ENCODE measurements at regions not wholly inside any gene's neighbourhood (a gene's known extent, or its start where the extent isn't known, plus 50 kb on each side); places are given as distances from the start of the nearest gene placed in this dataset.
A peak's percentile ranks its signal among the peaks of the same experiment; 100 is the strongest.
"Not testable (repeated sequence)": the region's sequence is repeated elsewhere in the genome, so short reads cannot be mapped to it uniquely, and the experiment has no call there.

- no peak for DNase-seq
Measured at GRCh38 chr20:6277661-6278240, 154.9 kb upstream of the FERMT1 start.

DNA sequence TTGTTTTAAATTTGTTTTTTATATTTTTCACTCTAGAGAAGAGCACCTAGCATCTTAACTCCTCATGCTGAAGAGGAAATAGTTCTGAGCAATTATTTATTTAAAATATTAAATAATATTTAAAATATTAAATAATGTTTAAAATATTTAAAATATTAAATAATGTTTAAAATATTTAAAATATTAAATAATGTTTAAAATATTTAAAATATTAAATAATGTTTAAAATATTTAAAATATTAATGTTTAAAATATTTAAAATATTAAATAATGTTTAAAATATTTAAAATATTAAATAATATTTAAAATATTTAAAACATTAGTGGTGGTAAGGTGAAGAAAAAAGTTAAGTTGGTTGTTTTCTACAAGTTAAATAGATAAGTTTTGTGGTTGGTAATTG is 147.6 kb upstream of the FERMT1 start:
- DNase-seq; H3K36me3 ChIP-seq; ATAC-seq; H3K27me3 ChIP-seq; intact Hi-C loops (cut with DNase I); H3K27ac ChIP-seq; H3K4me3 ChIP-seq; H3K9me3 ChIP-seq; H3K4me1 ChIP-seq: not testable (repeated sequence)

More at GRCh38 chr20:6277661-6278240, 154.9 kb upstream of the FERMT1 start:
- intact Hi-C loops (cut with DNase I): no loop called here
- TF ChIP-seq, protein P1, sequence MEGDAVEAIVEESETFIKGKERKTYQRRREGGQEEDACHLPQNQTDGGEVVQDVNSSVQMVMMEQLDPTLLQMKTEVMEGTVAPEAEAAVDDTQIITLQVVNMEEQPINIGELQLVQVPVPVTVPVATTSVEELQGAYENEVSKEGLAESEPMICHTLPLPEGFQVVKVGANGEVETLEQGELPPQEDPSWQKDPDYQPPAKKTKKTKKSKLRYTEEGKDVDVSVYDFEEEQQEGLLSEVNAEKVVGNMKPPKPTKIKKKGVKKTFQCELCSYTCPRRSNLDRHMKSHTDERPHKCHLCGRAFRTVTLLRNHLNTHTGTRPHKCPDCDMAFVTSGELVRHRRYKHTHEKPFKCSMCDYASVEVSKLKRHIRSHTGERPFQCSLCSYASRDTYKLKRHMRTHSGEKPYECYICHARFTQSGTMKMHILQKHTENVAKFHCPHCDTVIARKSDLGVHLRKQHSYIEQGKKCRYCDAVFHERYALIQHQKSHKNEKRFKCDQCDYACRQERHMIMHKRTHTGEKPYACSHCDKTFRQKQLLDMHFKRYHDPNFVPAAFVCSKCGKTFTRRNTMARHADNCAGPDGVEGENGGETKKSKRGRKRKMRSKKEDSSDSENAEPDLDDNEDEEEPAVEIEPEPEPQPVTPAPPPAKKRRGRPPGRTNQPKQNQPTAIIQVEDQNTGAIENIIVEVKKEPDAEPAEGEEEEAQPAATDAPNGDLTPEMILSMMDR (IDR thresholded peaks at IDR 0.05): no peak
- no peak for ATAC-seq
- no peaks in the 10 kb centered on the region for H3K4me1 ChIP-seq
- H3K4me3 ChIP-seq: no peak overlapping the region
- H3K27ac ChIP-seq: no peak overlapping the region
- H3K27me3 ChIP-seq: no peaks in the 10 kb centered on the region
- H3K9me3 ChIP-seq: peaks cover 4% of the 10 kb centered on the region
- H3K36me3 ChIP-seq: no peaks in the 10 kb centered on the region

GRCh38 chr20:6269168-6269873 is 146.5 kb upstream of the FERMT1 start:
- H3K4me3 ChIP-seq: no peak overlapping the region
- TF ChIP-seq, protein P1 (IDR thresholded peaks at IDR 0.05): no peak
- intact Hi-C loops (cut with DNase I): no loop called here
- DNase-seq: no peak
- H3K4me1 ChIP-seq: no peaks in the 10 kb centered on the region
- no peaks in the 10 kb centered on the region for H3K9me3 ChIP-seq
- H3K36me3 ChIP-seq: no peaks in the 10 kb centered on the region
- no peaks in the 10 kb centered on the region for H3K27me3 ChIP-seq
- no peak overlapping the region for H3K27ac ChIP-seq
- no peak for ATAC-seq

DNA sequence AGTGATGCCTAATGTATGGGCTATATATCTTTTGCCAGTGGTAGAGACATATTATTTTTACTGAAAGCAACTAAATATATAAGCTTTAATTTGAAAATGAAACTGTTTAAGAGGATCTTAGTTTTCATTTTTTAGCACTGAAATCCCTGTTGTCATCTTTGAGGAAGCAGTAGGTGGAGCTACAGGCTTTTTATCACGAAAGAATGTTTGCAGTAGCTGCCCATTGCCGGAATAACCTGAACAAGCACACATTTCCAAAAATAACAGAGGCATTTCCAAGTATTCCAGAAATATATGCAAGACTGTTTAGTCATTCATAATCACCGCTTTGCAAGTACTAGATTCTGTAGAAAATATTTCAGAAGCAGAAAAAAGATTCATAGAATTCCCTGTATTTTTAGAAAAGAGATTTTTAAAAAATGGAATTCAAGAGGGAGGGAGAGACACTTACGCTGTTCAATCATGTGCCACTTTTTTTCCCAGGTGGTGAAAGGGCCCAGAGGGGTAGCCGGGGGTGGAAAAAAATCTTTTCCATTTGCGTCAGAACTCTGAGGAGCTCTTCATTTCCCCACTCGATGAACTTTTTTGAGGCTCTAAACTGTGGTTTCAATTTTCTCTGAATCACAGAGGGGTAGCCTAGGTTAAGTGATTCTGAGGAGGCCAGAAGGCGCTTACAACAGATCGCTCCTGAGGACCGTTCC is 142.5 kb upstream of the FERMT1 start:
- H3K27me3 ChIP-seq: no peaks in the 10 kb centered on the region
- TF ChIP-seq, protein P1 (IDR thresholded peaks at IDR 0.05): peak; percentile 50
- H3K36me3 ChIP-seq: no peaks in the 10 kb centered on the region
- peak overlapping the region; percentile 1 for H3K4me3 ChIP-seq
- peak; percentile 57 for ATAC-seq
- peak overlapping the region; percentile 3 for H3K27ac ChIP-seq
- no peak for DNase-seq
- no peaks in the 10 kb centered on the region for H3K4me1 ChIP-seq
- no peaks in the 10 kb centered on the region for H3K9me3 ChIP-seq
- intact Hi-C loops (cut with DNase I): no loop called here

GRCh38 chr20:6253396-6253795 is 130.6 kb upstream of the FERMT1 start:
- no peak overlapping the region for H3K4me3 ChIP-seq
- ATAC-seq (no peak), DNase-seq (no peak)
- H3K9me3 ChIP-seq: no peaks in the 10 kb centered on the region
- intact Hi-C loops (cut with DNase I): no loop called here
- no peaks in the 10 kb centered on the region for H3K27me3 ChIP-seq
- no peak overlapping the region for H3K27ac ChIP-seq
- no peaks in the 10 kb centered on the region for H3K4me1 ChIP-seq
- TF ChIP-seq, protein P1 (IDR thresholded peaks at IDR 0.05): no peak
- no peaks in the 10 kb centered on the region for H3K36me3 ChIP-seq

- DNase-seq (no peak), ATAC-seq (no peak)
- H3K9me3 ChIP-seq: no peaks in the 10 kb centered on the region
- TF ChIP-seq, protein P1 (IDR thresholded peaks at IDR 0.05): no peak
- no peak overlapping the region for H3K27ac ChIP-seq
- H3K4me1 ChIP-seq: no peaks in the 10 kb centered on the region
- intact Hi-C loops (cut with DNase I): no loop called here
- H3K4me3 ChIP-seq: no peak overlapping the region
- no peaks in the 10 kb centered on the region for H3K27me3 ChIP-seq
- no peaks in the 10 kb centered on the region for H3K36me3 ChIP-seq
Measured at GRCh38 chr20:6245436-6245835, 122.6 kb upstream of the FERMT1 start.

Data from upper lobe of right lung (tissue), 1 donor.